ENCODE measurements at regions not wholly inside any gene's neighbourhood (a gene's known extent, or its start where the extent isn't known, plus 50 kb on each side); places are given as distances from the start of the nearest gene placed in this dataset.

- no peak for TF ChIP-seq ZFX (IDR thresholded peaks at IDR 0.05)
- TF ChIP-seq, protein P1, sequence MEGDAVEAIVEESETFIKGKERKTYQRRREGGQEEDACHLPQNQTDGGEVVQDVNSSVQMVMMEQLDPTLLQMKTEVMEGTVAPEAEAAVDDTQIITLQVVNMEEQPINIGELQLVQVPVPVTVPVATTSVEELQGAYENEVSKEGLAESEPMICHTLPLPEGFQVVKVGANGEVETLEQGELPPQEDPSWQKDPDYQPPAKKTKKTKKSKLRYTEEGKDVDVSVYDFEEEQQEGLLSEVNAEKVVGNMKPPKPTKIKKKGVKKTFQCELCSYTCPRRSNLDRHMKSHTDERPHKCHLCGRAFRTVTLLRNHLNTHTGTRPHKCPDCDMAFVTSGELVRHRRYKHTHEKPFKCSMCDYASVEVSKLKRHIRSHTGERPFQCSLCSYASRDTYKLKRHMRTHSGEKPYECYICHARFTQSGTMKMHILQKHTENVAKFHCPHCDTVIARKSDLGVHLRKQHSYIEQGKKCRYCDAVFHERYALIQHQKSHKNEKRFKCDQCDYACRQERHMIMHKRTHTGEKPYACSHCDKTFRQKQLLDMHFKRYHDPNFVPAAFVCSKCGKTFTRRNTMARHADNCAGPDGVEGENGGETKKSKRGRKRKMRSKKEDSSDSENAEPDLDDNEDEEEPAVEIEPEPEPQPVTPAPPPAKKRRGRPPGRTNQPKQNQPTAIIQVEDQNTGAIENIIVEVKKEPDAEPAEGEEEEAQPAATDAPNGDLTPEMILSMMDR (conservative IDR thresholded peaks at IDR 0.05): no peak
- H3K27ac ChIP-seq: no peak overlapping the region
These were observed 118.2 kb downstream of the HSD17B3 start for GRCh38 chr9:96183751-96184150.

DNA sequence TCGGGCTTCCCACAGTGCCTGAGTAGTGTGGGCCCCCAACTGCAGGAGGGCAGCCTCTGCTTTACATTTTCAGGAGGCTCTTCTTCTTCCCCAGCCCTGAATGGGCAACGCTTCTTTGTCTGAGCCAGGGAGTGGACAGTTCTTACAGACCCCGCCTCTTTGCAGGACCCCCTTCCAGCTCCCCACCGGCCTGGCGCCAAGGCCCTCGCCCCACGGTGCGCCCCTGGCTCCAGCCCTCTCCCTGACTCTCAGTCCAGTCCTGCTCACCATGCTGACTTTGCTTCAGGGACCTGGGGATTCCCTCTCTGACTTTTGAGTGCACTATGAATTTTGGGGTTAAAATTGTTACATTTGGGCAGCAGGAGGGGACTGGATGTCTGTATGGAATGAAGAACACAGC, 123.8 kb downstream of the HSD17B3 start:
- TF ChIP-seq, protein P1 (conservative IDR thresholded peaks at IDR 0.05): no peak
- TF ChIP-seq ZFX (IDR thresholded peaks at IDR 0.05): no peak
- H3K27ac ChIP-seq: no peak overlapping the region

DNA sequence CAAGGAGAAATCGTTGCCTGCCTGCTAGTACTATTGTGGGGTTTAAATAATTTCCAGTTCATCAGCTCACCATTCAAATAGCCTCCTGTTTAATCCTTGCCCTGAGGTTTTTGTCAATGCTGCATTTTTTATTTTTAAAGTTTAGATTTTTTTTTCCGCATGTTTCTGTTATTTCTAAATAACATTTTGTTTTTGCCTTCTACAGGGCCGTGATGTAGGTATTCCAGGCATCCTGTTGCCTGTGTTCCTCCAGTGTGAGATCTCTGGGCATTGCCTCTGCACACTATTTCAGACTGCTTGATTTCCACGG, 124.3 kb downstream of the HSD17B3 start:
- no peak overlapping the region for H3K27ac ChIP-seq
- TF ChIP-seq, protein P1 (conservative IDR thresholded peaks at IDR 0.05): no peak
- TF ChIP-seq ZFX (IDR thresholded peaks at IDR 0.05): no peak

GRCh38 chr9:96177005-96177718, 124.8 kb downstream of the HSD17B3 start:
- TF ChIP-seq ZFX (IDR thresholded peaks at IDR 0.05): no peak
- TF ChIP-seq, protein P1 (conservative IDR thresholded peaks at IDR 0.05): no peak
- no peak overlapping the region for H3K27ac ChIP-seq

DNA sequence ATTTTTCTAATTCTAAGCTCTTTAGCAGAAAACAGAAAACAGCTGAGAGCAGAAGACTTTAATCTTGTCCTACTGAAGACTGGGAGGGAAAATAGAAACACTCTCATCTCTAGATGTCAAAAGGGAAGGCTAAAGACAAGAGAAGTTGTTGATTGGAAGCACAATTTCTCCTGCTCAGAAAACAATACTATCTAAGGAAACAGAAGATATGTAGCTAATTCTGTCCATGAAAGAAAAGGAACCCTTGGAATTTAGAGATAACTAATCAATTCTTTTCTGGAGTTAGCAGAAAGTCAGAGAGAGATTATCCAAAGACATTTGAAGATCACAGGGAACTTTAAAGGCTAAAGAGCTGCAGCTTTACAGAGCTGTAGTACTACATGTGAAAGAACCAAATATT, 126.2 kb downstream of the HSD17B3 start:
- no peak for TF ChIP-seq ZFX (IDR thresholded peaks at IDR 0.05)
- TF ChIP-seq, protein P1 (conservative IDR thresholded peaks at IDR 0.05): no peak
- no peak overlapping the region for H3K27ac ChIP-seq

DNA sequence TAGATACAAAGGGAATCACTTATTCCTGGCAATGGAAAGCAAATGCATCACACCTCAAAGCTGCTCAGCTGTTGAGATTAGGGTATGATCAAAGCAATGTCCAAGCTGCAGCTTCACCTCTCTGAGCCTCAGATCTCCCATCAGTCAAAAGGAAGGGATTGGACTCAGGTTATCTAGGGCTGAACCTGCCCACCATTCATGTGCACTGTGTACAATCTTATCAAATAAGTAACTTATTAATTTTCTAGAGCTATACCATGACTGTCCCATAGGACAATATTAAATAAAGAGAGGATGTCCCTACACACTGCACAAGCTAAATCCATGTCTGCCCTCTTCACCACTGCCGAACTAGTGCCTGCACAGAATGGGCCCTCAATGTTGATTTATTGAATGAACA, 127.0 kb downstream of the HSD17B3 start:
- no peak overlapping the region for H3K27ac ChIP-seq
- TF ChIP-seq, protein P1 (conservative IDR thresholded peaks at IDR 0.05): no peak
- TF ChIP-seq ZFX (IDR thresholded peaks at IDR 0.05): no peak

DNA sequence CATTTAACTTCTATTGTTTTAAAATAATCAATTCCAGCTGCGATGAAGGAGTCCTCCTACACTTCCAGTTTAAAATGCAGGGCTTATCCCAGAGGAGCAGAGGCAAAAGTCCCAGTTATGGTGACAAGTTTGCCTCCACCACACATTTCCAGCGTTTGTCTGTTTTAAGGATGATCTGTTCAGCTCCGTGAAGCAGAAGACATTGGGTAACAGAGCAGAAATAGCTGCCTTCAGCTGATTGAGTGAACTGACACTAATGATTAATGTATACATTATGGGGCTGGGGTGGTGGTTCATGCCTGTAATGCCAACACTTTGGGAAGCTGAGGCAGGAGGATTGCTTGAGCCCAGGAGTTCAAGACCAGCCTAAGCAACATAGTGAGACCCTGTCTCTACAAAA, 127.6 kb downstream of the HSD17B3 start:
- TF ChIP-seq, protein P1 (conservative IDR thresholded peaks at IDR 0.05): no peak
- TF ChIP-seq ZFX (IDR thresholded peaks at IDR 0.05): no peak
- no peak overlapping the region for H3K27ac ChIP-seq

Measured in C4-2B (cell line).